ENCODE measurements at regions not wholly inside any gene's neighbourhood (a gene's known extent, or its start where the extent isn't known, plus 50 kb on each side); places are given as distances from the start of the nearest gene placed in this dataset.

DNA sequence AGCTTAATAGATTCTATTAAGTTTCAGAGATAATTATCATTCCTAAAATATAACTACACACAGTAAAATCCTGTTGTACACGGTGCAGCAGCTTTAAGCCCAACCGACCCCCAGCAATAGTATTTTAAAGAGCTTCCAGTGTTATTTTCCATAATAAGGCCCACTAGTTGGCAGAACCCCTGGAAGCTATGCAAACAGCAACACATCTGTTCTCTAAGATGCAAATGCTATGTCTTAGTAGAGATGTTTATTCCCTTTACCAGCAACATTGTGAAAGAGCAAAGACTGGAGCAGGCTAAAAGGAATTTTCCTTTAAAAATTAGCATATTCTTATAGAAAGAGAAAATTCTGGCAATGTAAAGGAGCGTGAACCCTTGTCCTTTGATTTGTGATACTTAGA, 819.7 kb upstream of the ALCAM start:
- FAIRE-seq: no peak
- Histone ChIP-seq H3K4me1 (no peaks in the 10 kb centered on the region), H3K9me3 (no peaks in the 10 kb centered on the region), H3K4me2 (no peak overlapping the region), H3K4me3 (no peak overlapping the region), H3K27ac (no peak overlapping the region)
- WGBS (ENCODE audit: missing lambda C conversion rate): 41% methylated on average over 3 of the region's 3 CpGs
- no peak for DNase-seq (ENCODE audit: low read depth in 1 of 2, low spot score in 1 of 2)
- no peak for TF ChIP-seq HDAC2 (IDR thresholded peaks at IDR 0.05)
- no peak for TF ChIP-seq ZNF302 (CRISPR knock-in tag; IDR thresholded peaks at IDR 0.05)
- no peak for TF ChIP-seq TFCP2L1 (CRISPR knock-in tag; IDR thresholded peaks at IDR 0.05)
- TF ChIP-seq, protein P1, sequence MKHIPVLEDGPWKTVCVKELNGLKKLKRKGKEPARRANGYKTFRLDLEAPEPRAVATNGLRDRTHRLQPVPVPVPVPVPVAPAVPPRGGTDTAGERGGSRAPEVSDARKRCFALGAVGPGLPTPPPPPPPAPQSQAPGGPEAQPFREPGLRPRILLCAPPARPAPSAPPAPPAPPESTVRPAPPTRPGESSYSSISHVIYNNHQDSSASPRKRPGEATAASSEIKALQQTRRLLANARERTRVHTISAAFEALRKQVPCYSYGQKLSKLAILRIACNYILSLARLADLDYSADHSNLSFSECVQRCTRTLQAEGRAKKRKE (CRISPR knock-in tag; IDR thresholded peaks at IDR 0.05; ENCODE audit: low read depth): no peak
- no peak for TF ChIP-seq NPAS2 (CRISPR knock-in tag; IDR thresholded peaks at IDR 0.05; ENCODE audit: borderline replicate concordance)
- no peak for TF ChIP-seq CHD4 (IDR thresholded peaks at IDR 0.05; ENCODE audit: borderline replicate concordance)
- POLR2A ChIA-PET: no interaction called here
- ATAC-seq: no peak
- CTCF ChIA-PET: no interaction called here

DNA sequence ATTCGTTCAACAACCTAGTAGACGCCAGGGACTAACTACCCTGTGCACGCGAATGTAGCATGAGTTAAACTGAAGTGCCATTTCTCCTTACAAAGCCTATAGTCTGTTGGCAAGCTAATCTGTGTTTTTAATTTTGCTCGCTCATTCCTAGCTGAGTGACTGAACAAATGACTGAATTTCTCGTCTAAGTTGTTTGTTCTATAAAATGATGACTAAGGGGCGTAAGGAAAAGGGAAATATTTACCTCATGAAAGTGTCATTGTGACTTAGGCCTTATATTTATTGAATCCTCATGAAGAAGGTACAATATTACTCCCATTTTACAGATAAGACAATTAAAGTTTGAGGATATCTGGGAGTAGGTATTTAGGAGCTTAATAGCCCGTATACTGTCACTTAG, 818.3 kb upstream of the ALCAM start:
- no peak overlapping the region for H3K27ac ChIP-seq
- ATAC-seq: no peak

More for the DNA sequence above, 818.3 kb upstream of the ALCAM start:
- Histone ChIP-seq H3K4me2 (no peak overlapping the region), H3K9me3 (no peaks in the 10 kb centered on the region), H3K4me1 (no peaks in the 10 kb centered on the region), H3K4me3 (no peak overlapping the region)
- FAIRE-seq (no peak), DNase-seq (ENCODE audit: low read depth in 1 of 2, low spot score in 1 of 2) (no peak)
- POLR2A ChIA-PET: no interaction called here
- no peak for TF ChIP-seq PHF8 (IDR thresholded peaks at IDR 0.05; ENCODE audit: borderline replicate concordance, low read depth)
- no peak for TF ChIP-seq HEYL (CRISPR knock-in tag; IDR thresholded peaks at IDR 0.05)
- TF ChIP-seq, protein P2, sequence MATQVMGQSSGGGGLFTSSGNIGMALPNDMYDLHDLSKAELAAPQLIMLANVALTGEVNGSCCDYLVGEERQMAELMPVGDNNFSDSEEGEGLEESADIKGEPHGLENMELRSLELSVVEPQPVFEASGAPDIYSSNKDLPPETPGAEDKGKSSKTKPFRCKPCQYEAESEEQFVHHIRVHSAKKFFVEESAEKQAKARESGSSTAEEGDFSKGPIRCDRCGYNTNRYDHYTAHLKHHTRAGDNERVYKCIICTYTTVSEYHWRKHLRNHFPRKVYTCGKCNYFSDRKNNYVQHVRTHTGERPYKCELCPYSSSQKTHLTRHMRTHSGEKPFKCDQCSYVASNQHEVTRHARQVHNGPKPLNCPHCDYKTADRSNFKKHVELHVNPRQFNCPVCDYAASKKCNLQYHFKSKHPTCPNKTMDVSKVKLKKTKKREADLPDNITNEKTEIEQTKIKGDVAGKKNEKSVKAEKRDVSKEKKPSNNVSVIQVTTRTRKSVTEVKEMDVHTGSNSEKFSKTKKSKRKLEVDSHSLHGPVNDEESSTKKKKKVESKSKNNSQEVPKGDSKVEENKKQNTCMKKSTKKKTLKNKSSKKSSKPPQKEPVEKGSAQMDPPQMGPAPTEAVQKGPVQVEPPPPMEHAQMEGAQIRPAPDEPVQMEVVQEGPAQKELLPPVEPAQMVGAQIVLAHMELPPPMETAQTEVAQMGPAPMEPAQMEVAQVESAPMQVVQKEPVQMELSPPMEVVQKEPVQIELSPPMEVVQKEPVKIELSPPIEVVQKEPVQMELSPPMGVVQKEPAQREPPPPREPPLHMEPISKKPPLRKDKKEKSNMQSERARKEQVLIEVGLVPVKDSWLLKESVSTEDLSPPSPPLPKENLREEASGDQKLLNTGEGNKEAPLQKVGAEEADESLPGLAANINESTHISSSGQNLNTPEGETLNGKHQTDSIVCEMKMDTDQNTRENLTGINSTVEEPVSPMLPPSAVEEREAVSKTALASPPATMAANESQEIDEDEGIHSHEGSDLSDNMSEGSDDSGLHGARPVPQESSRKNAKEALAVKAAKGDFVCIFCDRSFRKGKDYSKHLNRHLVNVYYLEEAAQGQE (IDR thresholded peaks at IDR 0.05): no peak
- TF ChIP-seq, protein P3, sequence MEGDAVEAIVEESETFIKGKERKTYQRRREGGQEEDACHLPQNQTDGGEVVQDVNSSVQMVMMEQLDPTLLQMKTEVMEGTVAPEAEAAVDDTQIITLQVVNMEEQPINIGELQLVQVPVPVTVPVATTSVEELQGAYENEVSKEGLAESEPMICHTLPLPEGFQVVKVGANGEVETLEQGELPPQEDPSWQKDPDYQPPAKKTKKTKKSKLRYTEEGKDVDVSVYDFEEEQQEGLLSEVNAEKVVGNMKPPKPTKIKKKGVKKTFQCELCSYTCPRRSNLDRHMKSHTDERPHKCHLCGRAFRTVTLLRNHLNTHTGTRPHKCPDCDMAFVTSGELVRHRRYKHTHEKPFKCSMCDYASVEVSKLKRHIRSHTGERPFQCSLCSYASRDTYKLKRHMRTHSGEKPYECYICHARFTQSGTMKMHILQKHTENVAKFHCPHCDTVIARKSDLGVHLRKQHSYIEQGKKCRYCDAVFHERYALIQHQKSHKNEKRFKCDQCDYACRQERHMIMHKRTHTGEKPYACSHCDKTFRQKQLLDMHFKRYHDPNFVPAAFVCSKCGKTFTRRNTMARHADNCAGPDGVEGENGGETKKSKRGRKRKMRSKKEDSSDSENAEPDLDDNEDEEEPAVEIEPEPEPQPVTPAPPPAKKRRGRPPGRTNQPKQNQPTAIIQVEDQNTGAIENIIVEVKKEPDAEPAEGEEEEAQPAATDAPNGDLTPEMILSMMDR (IDR thresholded peaks at IDR 0.05): no peak
- TF ChIP-seq, protein P1 (CRISPR knock-in tag; IDR thresholded peaks at IDR 0.05; ENCODE audit: low read depth): no peak
- TF ChIP-seq TFCP2L1 (CRISPR knock-in tag; IDR thresholded peaks at IDR 0.05): no peak
- no peak for TF ChIP-seq ELK1 (IDR thresholded peaks at IDR 0.05; ENCODE audit: low read depth, low read length)
- no peak for TF ChIP-seq KDM5A (IDR thresholded peaks at IDR 0.05)
- no peak for TF ChIP-seq ZSCAN20 (CRISPR knock-in tag; IDR thresholded peaks at IDR 0.05)
- no peak for TF ChIP-seq JUNB (IDR thresholded peaks at IDR 0.05)
- 75% methylated on average over 8 of the region's 8 CpGs for WGBS (ENCODE audit: missing lambda C conversion rate)
- CTCF ChIA-PET: interaction anchor here (0.7 kb wide), 1 partner anchor 10 kb away, joined by 3 read pairs; no protein-coding TSS in a partner anchor

All from A549 (cell line).